ENCODE measurements at regions not wholly inside any gene's neighbourhood (a gene's known extent, or its start where the extent isn't known, plus 50 kb on each side); places are given as distances from the start of the nearest gene placed in this dataset.
"Not testable (repeated sequence)": the region's sequence is repeated elsewhere in the genome, so short reads cannot be mapped to it uniquely, and the experiment has no call there.

DNA sequence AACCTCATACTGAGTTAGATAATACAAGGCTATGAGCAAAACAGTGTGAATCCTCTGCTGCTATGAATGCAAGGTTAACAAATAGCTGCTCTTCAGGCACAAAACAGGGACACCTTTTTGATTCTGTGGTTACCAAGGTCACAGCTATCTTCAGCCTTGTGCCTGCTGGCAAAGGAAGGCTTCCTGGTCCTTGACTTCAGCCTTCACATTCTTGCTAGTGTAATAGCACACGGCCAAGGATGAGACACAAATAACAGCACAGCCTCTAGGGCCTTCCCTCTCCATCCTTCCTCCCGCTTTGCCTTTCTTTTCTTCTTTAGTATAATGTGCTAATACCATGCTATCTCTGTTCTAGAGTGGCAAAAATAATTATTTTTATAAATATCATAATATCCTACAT lies 130.6 kb upstream of the CAV2 start:
- H3K9me3 ChIP-seq, result peaks cover 20% of the 10 kb centered on the region; the same call in 1 of the 2 replicates
- no peak overlapping the region for H3K27ac ChIP-seq
- no peaks in the 10 kb centered on the region for H4K20me1 ChIP-seq
- no peak overlapping the region for H3K9ac ChIP-seq
- no peaks in the 10 kb centered on the region for H3K27me3 ChIP-seq
- no peak for TF ChIP-seq Cebpa-rat (IDR thresholded peaks at IDR 0.05)
- H3K4me3 ChIP-seq, result no peak overlapping the region
- no peaks in the 10 kb centered on the region for H3K4me1 ChIP-seq
- no peak overlapping the region for H3K4me2 ChIP-seq
- no peaks in the 10 kb centered on the region for H3K36me3 ChIP-seq

DNA sequence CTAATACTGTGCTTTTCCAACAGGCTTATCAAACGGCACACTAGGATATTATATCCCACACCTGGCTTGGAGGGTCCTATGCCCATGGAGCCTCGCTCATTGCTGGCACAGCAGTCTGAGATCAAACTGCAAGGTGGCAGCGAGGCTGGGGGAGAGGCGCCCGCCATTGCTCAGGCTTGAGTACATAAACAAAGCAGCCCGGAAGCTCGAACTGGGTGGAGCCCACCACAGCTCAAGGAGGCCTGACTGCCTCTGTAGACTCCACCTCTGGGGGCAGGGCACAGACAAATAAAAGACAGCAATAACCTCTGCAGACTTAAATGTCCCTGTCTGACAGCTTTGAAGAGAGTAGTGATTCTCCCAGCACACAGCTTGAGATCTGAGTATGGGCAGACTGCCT lies 128.0 kb upstream of the CAV2 start:
- H3K4me1 ChIP-seq, H3K4me3 ChIP-seq, H3K27me3 ChIP-seq, H3K27ac ChIP-seq, H4K20me1 ChIP-seq, H3K36me3 ChIP-seq, H3K4me2 ChIP-seq, H3K9ac ChIP-seq: not testable (repeated sequence)
- H3K9me3 ChIP-seq, result peaks cover 20% of the 10 kb centered on the region; the same call in 1 of the 2 replicates

DNA sequence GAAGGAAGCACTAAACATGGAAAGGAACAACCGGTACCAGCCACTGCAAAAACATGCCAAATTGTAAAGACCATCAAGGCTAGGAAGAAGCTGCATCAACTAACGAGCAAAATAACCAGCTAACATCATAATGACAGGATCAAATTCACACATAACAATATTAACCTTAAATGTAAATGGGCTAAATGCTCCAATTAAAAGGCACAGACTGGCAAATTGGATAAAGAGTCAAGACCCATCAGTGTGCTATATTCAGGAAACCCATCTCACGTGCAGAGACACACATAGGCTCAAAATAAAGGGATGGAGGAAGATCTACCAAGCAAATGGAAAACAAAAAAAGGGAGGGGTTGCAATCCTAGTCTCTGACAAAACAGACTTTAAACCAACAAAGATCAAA lies 126.3 kb upstream of the CAV2 start:
- H3K9ac ChIP-seq, H3K4me1 ChIP-seq, H3K4me3 ChIP-seq, H3K36me3 ChIP-seq, H3K4me2 ChIP-seq, H3K27ac ChIP-seq, H3K27me3 ChIP-seq, H4K20me1 ChIP-seq: not testable (repeated sequence)
- peaks cover 20% of the 10 kb centered on the region; the same call in 1 of the 2 replicates for H3K9me3 ChIP-seq

DNA sequence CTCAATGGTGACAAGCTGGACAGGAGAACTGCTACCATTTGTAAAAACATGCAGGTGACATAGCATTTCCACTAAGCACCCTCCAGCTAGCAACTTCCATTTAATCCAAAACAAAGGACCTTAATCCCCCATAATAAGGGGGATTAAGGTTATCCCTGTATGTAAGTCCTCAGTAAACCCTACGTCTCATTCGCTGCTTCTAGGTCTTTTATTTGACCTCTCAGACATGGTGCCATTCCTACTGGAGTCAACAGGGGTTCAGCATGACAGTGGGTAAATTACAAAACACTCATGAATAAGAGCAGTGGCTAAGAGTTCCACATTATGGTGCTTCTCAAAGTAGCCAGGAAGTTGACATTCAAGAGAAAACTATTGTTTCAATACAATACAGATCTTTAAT lies 121.8 kb upstream of the CAV2 start:
- H3K9me3 ChIP-seq, result no peaks in the 10 kb centered on the region
- no peak overlapping the region for H3K9ac ChIP-seq
- H3K36me3 ChIP-seq, result no peaks in the 10 kb centered on the region
- no peak for TF ChIP-seq Cebpa-rat (IDR thresholded peaks at IDR 0.05)
- H3K27me3 ChIP-seq, result no peaks in the 10 kb centered on the region
- H3K4me3 ChIP-seq, result no peak overlapping the region
- no peak overlapping the region for H3K4me2 ChIP-seq
- no peaks in the 10 kb centered on the region for H3K4me1 ChIP-seq
- H3K27ac ChIP-seq, result no peak overlapping the region
- no peaks in the 10 kb centered on the region for H4K20me1 ChIP-seq

DNA sequence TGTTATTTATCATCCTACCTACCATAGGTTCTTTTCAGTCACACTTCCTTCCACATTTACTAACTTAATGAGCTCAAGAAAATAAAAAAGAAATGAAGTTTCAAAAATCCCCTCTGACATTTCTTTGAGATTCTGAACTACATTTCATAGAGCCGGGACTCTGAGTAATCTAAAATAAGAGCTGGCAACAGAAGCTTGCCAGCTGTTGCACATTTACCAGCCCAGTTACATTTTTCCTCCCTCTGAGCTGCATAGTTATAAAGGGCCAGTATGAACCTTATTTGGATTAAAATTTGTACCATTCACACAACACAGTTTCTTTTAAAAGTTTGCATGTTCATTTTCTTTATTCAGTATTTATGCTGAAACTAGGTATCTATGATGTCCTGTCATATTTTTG lies 119.5 kb upstream of the CAV2 start:
- H3K4me2 ChIP-seq, result no peak overlapping the region
- H3K27ac ChIP-seq, result no peak overlapping the region
- H3K9me3 ChIP-seq, result no peaks in the 10 kb centered on the region
- no peaks in the 10 kb centered on the region for H3K4me1 ChIP-seq
- no peak for TF ChIP-seq Cebpa-rat (IDR thresholded peaks at IDR 0.05)
- no peak overlapping the region for H3K4me3 ChIP-seq
- H3K9ac ChIP-seq, result no peak overlapping the region
- no peaks in the 10 kb centered on the region for H4K20me1 ChIP-seq
- H3K27me3 ChIP-seq, result no peaks in the 10 kb centered on the region
- no peaks in the 10 kb centered on the region for H3K36me3 ChIP-seq

- Histone ChIP-seq H4K20me1 (no peaks in the 10 kb centered on the region), H3K4me2 (no peak overlapping the region)
Measured at GRCh38 chr7:116382375-116382774, 117.2 kb upstream of the CAV2 start.

DNA sequence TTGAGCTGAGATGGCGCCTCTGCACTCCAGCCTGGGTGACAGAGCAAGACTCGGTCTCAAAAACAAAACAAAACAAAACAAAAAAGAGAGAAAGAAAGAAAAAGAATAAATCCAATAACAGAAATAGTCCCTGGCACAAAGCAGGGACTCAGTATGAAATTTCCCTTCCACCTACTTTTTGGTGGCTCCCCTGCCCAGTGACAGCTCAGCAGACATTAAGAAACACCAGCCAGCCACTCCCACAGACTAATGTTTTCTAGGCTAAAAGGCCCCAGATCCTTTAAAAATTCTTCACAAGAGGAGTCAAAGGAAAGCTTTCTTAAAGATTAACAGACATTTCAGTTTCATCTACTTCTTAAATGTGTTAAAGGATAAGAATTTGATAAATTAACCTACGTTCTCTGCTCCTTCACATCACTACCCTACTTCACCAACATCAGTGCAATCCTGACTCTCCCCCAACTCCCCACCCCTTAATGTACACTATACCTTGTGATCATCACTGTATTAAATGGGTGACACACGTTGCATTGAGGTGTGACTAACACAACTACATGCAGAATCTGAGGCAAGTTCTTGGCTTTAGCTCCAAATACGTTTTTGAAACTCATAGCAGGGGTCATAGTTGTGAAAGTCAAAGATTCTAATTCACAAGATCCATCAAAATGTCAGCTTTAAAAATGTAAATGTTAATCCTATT lies 114.5 kb upstream of the CAV2 start:
- no peaks in the 10 kb centered on the region for H3K4me1 ChIP-seq
- TF ChIP-seq Cebpa-rat (IDR thresholded peaks at IDR 0.05), result no peak

More at GRCh38 chr7:116382375-116382774, 117.2 kb upstream of the CAV2 start:
- no peaks in the 10 kb centered on the region for H3K4me1 ChIP-seq
- H3K27ac ChIP-seq, result no peak overlapping the region
- no peak overlapping the region for H3K9ac ChIP-seq
- no peaks in the 10 kb centered on the region for H3K9me3 ChIP-seq
- TF ChIP-seq Cebpa-rat (IDR thresholded peaks at IDR 0.05), result no peak
- H3K36me3 ChIP-seq, result no peaks in the 10 kb centered on the region
- H3K27me3 ChIP-seq, result no peaks in the 10 kb centered on the region
- no peak overlapping the region for H3K4me3 ChIP-seq

GRCh38 chr7:116386674-116387073 lies 112.9 kb upstream of the CAV2 start:
- no peak overlapping the region for H3K9ac ChIP-seq
- no peak overlapping the region for H3K4me2 ChIP-seq
- H3K36me3 ChIP-seq, result no peaks in the 10 kb centered on the region
- H3K9me3 ChIP-seq, result no peaks in the 10 kb centered on the region
- H3K27ac ChIP-seq, result no peak overlapping the region
- H3K4me3 ChIP-seq, result no peak overlapping the region
- no peaks in the 10 kb centered on the region for H3K4me1 ChIP-seq
- TF ChIP-seq Cebpa-rat (IDR thresholded peaks at IDR 0.05), result no peak
- no peaks in the 10 kb centered on the region for H3K27me3 ChIP-seq
- no peaks in the 10 kb centered on the region for H4K20me1 ChIP-seq

More for the DNA sequence above, 114.5 kb upstream of the CAV2 start:
- no peak overlapping the region for H3K27ac ChIP-seq
- H3K27me3 ChIP-seq, result no peaks in the 10 kb centered on the region
- no peaks in the 10 kb centered on the region for H4K20me1 ChIP-seq
- no peaks in the 10 kb centered on the region for H3K36me3 ChIP-seq
- H3K9me3 ChIP-seq, result no peaks in the 10 kb centered on the region
- no peak overlapping the region for H3K9ac ChIP-seq
- no peak overlapping the region for H3K4me3 ChIP-seq
- H3K4me2 ChIP-seq, result no peak overlapping the region

DNA sequence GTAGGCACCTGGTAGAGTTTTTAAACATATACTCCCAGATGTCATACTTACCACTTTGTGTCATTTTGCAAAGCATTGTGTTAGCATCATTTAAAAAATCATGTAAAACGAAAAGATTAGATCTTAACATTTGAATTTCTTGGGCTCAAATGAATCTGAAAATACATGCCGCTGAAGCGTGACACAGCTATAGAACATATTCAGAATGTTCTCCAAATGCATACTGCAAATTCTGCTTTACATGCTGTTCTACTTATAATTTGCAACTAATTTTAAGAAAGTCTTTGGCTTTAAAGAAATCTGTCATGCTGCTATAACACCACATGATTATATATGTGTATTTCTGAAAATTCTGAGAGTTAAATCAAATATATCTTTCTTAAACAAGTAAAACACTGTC lies 109.2 kb upstream of the CAV2 start:
- H3K9me3 ChIP-seq, result no peaks in the 10 kb centered on the region
- no peak overlapping the region for H3K4me3 ChIP-seq
- no peaks in the 10 kb centered on the region for H3K36me3 ChIP-seq
- H3K27ac ChIP-seq, result no peak overlapping the region
- H3K9ac ChIP-seq, result no peak overlapping the region
- H3K27me3 ChIP-seq, result no peaks in the 10 kb centered on the region
- H3K4me1 ChIP-seq, result no peaks in the 10 kb centered on the region
- no peaks in the 10 kb centered on the region for H4K20me1 ChIP-seq
- no peak overlapping the region for H3K4me2 ChIP-seq
- no peak for TF ChIP-seq Cebpa-rat (IDR thresholded peaks at IDR 0.05)

DNA sequence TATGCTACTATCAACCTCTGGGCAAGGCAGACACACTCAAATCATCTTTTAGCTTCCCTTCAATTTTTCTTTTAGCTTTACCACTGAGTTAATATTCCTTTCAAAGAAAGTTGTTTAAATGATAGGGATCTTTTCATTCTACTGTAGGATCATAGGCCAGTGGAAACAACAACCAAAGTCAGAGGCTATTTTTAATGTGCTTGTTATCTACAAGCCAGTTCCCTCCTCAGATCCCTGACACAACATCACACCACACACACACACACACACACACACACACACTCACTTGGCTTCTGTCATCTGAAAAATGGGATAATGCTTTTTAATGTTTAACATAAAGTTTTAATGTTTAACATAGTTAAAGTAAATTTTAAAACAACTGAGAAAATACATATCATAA lies 106.7 kb upstream of the CAV2 start:
- no peak overlapping the region for H3K9ac ChIP-seq
- no peaks in the 10 kb centered on the region for H3K36me3 ChIP-seq
- no peak overlapping the region for H3K4me2 ChIP-seq
- H3K27me3 ChIP-seq, result no peaks in the 10 kb centered on the region
- no peak overlapping the region for H3K27ac ChIP-seq
- no peaks in the 10 kb centered on the region for H4K20me1 ChIP-seq
- no peak for TF ChIP-seq Cebpa-rat (IDR thresholded peaks at IDR 0.05)
- no peaks in the 10 kb centered on the region for H3K4me1 ChIP-seq
- H3K4me3 ChIP-seq, result no peak overlapping the region
- H3K9me3 ChIP-seq, result no peaks in the 10 kb centered on the region

- Histone ChIP-seq H3K4me1 (no peaks in the 10 kb centered on the region), H3K27ac (no peak overlapping the region), H3K36me3 (no peaks in the 10 kb centered on the region), H3K27me3 (no peaks in the 10 kb centered on the region), H4K20me1 (no peaks in the 10 kb centered on the region), H3K4me3 (no peak overlapping the region), H3K9me3 (no peaks in the 10 kb centered on the region), H3K4me2 (no peak overlapping the region), H3K9ac (no peak overlapping the region)
- no peak for TF ChIP-seq Cebpa-rat (IDR thresholded peaks at IDR 0.05)
Measured at GRCh38 chr7:116393654-116394053, 105.9 kb upstream of the CAV2 start.

Measured in BLaER1 (cell line).